Renal cortical epithelial cell (primary cell): ENCODE measurements at regions not wholly inside any gene's neighbourhood (a gene's known extent, or its start where the extent isn't known, plus 50 kb on each side); places are given as distances from the start of the nearest gene placed in this dataset.

Experiments
- DNase-seq: peaks from one replicate; pipeline ENCODE4 v3.0.0-alpha.2; 2011; ENCODE audit warnings: low read depth

- DNase-seq, result no peak
These were observed 50.4 kb upstream of the GRIP2 start for GRCh38 chr3:14590569-14590968.

GRCh38 chr3:14592390-14592789 lies 52.2 kb upstream of the GRIP2 start:
- DNase-seq, result no peak

- DNase-seq, result no peak
These were observed 52.7 kb upstream of the GRIP2 start for GRCh38 chr3:14592836-14593235.

GRCh38 chr3:14594234-14594633 lies 54.1 kb upstream of the GRIP2 start:
- no peak for DNase-seq

GRCh38 chr3:14595561-14595960 lies 55.4 kb upstream of the GRIP2 start:
- DNase-seq, result no peak

- DNase-seq, result no peak
These were observed 54.3 kb upstream of the CCDC174 start for GRCh38 chr3:14597266-14597665.

- peak; percentile 18 for DNase-seq
These were observed 53.4 kb upstream of the CCDC174 start for GRCh38 chr3:14598143-14598569.

GRCh38 chr3:14599488-14599887 lies 52.1 kb upstream of the CCDC174 start:
- no peak for DNase-seq

- DNase-seq, result no peak
These were observed 51.5 kb upstream of the CCDC174 start for GRCh38 chr3:14600075-14600474.

GRCh38 chr3:14600856-14601610 lies 50.5 kb upstream of the CCDC174 start:
- DNase-seq, result no peak

- DNase-seq, result no peak
These were observed 49.9 kb upstream of the CCDC174 start for GRCh38 chr3:14601692-14602005.
